G401 (cell line): ENCODE measurements at regions not wholly inside any gene's neighbourhood (a gene's known extent, or its start where the extent isn't known, plus 50 kb on each side); places are given as distances from the start of the nearest gene placed in this dataset.

Experiments used
- DNase-seq: peaks from one replicate; pipeline ENCODE4 v3.0.0-alpha.2; 2015; ENCODE audit warnings: low spot score
- in situ Hi-C: cut with HindIII; loops from 2 replicates; pipeline ENCODE4 v1.10.0; 2016; ENCODE audit warnings: low sequenced_read_pairs, mixed read lengths

GRCh38 chr12:71250166-71250565 is 92.4 kb upstream of the TSPAN8 start:
- in situ Hi-C loops: no loop called here
- DNase-seq: no peak

DNA sequence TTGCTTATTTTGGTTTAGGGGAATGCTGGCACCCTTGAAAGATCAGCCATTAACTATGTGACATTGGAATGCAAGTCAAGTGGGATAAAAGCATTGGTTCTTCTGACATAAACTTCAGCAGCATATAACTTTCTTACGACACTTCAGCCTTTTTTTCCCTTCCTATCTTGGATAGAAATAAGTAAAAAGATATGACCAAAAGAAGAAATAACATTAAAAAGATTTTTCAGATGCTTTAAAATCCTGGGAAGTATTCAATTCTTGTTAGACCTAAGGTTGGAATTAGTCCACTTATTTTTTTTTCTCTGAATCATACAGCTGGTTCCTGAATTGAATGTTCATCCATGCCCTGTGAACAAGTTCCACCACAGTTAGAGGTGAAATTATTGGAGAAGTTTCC is 85.6 kb upstream of the TSPAN8 start:
- DNase-seq: no peak
- in situ Hi-C loops: no loop called here

GRCh38 chr12:71242511-71242910 is 84.7 kb upstream of the TSPAN8 start:
- no peak for DNase-seq
- in situ Hi-C loops: no loop called here

GRCh38 chr12:71240946-71241345 is 83.1 kb upstream of the TSPAN8 start:
- DNase-seq: no peak
- in situ Hi-C loops: no loop called here

DNA sequence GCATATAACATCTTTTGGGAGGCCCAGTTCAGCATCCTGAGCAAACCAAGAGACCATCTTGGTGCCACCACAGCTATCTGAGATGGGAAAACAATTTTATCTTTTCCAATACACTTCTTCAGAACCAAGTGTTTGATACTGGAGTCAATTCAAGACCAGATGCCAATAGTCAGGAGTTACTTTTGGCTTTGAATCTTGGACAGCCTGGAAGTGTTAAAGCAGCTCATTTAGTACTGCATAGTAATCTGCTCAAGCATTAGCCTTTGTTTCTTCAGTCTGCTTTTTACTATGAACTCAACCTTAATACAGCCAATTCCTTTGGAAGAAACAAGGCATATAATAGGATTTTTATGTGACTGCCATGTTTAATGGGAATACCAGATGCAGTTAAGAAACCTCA is 81.9 kb upstream of the TSPAN8 start:
- no peak for DNase-seq
- in situ Hi-C loops: no loop called here

GRCh38 chr12:71237128-71237527 is 79.3 kb upstream of the TSPAN8 start:
- in situ Hi-C loops: no loop called here
- DNase-seq: no peak

- DNase-seq: no peak
- in situ Hi-C loops: no loop called here
Observed at GRCh38 chr12:71236133-71236660, 78.4 kb upstream of the TSPAN8 start.

- no peak for DNase-seq
- in situ Hi-C loops: no loop called here
Observed at GRCh38 chr12:71233083-71233482, 75.3 kb upstream of the TSPAN8 start.

DNA sequence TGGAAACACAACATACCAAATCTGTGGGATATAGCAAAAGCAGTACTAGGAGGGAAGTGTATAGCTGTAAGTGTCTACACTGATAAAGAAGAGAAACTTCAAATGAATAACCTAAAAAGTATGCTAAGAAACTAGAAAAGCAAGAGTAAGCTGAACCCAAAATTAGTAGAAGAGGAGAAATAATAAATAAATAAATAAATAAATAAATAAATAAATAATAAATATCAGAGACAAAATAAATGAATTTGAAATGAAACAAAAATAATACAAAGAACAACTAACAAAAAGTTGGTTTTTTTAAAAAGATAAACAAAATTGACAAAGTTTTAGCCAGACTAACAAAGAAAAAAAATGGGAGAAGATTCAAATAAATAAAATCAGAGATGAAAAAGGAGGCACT is 72.7 kb upstream of the TSPAN8 start:
- in situ Hi-C loops: no loop called here
- no peak for DNase-seq

DNA sequence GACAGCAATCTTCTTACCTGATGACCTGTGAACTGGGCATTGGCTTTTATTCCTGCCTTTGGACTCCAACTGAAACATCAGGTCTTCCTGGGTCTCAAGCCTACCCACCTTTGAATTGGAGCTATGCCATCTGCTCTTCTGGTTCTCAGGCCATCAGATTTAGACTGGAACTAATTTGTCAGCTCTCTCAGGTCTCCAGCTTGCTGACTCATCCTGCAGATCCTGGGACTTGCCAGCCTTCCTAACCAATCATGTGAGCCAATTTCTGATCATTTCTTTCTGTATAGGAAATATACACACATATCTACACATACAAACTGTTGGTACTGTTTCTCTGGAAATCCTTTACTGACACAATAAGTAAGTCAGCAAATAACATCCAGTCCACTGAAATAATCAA is 65.3 kb upstream of the TSPAN8 start:
- DNase-seq: no peak
- in situ Hi-C loops: no loop called here

GRCh38 chr12:71222436-71222835 is 64.6 kb upstream of the TSPAN8 start:
- DNase-seq: no peak
- in situ Hi-C loops: no loop called here

GRCh38 chr12:71220260-71220659 is 62.5 kb upstream of the TSPAN8 start:
- DNase-seq: no peak
- in situ Hi-C loops: no loop called here

DNA sequence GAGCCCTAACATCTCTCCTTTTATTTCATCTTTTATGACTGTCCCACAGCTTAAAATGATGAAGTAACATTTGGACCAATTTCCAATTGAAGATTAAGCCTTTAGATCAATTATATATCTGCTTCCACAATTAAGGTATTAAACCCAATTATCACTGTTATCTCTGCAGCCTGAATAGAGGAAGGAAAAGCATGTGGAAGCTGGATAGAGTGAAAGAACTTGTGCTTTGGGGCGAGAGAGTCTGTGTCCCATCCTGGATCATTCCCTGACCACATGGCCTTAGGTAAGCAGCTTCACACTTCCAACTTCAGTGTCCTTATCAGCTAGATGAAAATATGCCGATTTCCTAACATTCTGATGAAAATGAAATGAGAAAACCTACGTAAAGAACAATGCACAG is 61.4 kb upstream of the TSPAN8 start:
- in situ Hi-C loops: no loop called here
- DNase-seq: no peak

DNA sequence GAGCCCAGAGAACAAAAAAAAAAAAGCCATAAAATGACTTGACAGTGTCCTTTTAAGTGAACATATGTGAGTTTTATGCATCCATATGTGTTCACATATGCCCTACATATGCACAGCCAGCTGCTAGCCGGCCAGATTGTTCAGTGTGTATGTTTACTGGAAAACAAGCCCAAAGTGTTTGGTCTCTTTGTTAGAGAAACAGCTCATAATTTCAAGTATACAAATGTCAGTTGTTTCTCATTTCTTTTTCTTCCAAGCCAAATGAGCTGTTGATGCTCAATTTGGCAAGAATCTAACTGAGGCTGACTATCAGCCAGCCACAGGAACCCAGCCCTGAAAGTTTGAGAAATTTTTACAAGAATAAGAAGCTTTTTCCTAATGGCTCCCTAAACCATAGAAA is 60.8 kb upstream of the TSPAN8 start:
- in situ Hi-C loops: no loop called here
- DNase-seq: no peak

GRCh38 chr12:71216725-71217579 is 59.2 kb upstream of the TSPAN8 start:
- in situ Hi-C loops: no loop called here
- peak; percentile 21 for DNase-seq

DNA sequence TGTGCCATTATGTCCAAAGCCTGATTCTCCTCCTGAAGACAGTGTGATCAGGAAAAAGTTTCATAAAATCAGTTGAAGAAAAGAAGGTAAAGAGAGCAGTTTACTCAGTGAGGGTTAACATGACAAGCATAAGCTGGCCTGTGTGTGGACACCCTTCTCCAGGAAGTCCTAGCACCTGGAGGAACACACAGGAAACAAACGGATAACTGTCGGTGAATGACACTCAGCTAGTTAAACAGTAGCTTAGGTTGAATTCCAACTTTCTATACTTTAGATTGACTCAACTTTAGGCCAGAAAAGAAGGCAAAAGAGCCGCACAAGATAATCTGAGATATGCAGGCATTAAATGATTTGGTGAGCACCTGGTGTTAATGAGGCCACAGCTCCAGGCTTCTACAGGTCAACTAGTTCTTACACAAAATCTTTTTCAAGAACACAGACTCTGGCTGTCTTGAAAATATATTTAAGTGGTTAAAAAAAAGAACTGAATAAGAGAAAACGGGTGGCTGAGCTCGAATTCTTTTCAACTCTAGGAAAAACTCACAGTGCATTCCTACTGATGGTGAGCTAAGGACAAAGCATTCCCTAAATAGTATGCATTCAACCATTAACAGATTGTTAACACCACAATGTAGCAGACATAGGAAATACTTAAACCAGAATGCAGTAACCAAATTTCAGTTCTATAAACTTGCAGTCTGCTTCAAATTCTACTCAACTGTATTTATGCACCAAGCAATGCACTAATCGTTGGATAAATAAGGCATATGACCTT is 56.9 kb upstream of the TSPAN8 start:
- DNase-seq: no peak
- in situ Hi-C loops: no loop called here

- in situ Hi-C loops: no loop called here
- no peak for DNase-seq
Observed at GRCh38 chr12:71208053-71208685, 50.4 kb upstream of the TSPAN8 start.
